Thyroid gland (tissue), 4 donors: ENCODE measurements at regions not wholly inside any gene's neighbourhood (a gene's known extent, or its start where the extent isn't known, plus 50 kb on each side); places are given as distances from the start of the nearest gene placed in this dataset.

Experiments used
- POLR2A ChIP-seq, 2 donors: fragments of 450-650 bp; IDR thresholded peaks; one replicate each; pipeline ENCODE4 v1.6.1; 2017; ENCODE audit warnings: antibody characterized with exemption in 2 of 2, mild to moderate bottlenecking in 2 of 2, moderate library complexity in 1 of 2
- TF ChIP-seq, protein P1 (sequence below), 6 experiments: fragments of 200-600 bp in 3 of 6; fragments of 450-650 bp in 3 of 6; sonication (generic) in 3 of 6; IDR thresholded peaks; one replicate each; pipeline ENCODE4 v1.5.1; 2016 to 2019; ENCODE audit warnings: antibody characterized with exemption in 6 of 6, mild to moderate bottlenecking in 2 of 6, inconsistent platforms in 1 of 6, moderate library complexity in 1 of 6

DNA sequence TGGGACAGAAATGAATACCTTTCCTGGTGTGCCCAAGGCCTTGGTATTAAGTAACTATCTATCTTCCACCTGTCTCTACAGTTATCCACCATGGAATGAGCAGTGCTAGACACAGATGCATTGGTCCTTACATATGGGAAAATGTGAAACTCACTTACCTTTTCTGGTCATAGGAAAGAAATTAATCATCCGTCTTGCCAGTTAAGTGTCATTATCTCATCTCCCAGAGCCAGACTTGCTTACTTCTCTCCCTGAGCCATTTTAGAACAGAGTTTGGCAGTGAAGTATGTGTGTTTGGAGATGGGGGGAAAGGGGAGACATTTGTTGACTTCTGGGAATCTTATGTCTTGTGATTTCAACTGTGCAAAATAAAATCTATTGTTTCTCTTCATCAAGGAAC, 1211.0 kb upstream of the CDH6 start:
- TF ChIP-seq, protein P1, sequence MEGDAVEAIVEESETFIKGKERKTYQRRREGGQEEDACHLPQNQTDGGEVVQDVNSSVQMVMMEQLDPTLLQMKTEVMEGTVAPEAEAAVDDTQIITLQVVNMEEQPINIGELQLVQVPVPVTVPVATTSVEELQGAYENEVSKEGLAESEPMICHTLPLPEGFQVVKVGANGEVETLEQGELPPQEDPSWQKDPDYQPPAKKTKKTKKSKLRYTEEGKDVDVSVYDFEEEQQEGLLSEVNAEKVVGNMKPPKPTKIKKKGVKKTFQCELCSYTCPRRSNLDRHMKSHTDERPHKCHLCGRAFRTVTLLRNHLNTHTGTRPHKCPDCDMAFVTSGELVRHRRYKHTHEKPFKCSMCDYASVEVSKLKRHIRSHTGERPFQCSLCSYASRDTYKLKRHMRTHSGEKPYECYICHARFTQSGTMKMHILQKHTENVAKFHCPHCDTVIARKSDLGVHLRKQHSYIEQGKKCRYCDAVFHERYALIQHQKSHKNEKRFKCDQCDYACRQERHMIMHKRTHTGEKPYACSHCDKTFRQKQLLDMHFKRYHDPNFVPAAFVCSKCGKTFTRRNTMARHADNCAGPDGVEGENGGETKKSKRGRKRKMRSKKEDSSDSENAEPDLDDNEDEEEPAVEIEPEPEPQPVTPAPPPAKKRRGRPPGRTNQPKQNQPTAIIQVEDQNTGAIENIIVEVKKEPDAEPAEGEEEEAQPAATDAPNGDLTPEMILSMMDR (IDR thresholded peaks at IDR 0.05): no peak
- no peak for TF ChIP-seq POLR2A (IDR thresholded peaks at IDR 0.05)
